HG03095 (cell line): ENCODE measurements at regions not wholly inside any gene's neighbourhood (a gene's known extent, or its start where the extent isn't known, plus 50 kb on each side); places are given as distances from the start of the nearest gene placed in this dataset.

Source experiments
- ATAC-seq: cut with Tn5 transposase; IDR thresholded peaks from one replicate; pipeline ENCODE4 v1.9.1; 2021; ENCODE audit warnings: moderate library complexity; ENCODE audit not compliant: unreplicated experiment

DNA sequence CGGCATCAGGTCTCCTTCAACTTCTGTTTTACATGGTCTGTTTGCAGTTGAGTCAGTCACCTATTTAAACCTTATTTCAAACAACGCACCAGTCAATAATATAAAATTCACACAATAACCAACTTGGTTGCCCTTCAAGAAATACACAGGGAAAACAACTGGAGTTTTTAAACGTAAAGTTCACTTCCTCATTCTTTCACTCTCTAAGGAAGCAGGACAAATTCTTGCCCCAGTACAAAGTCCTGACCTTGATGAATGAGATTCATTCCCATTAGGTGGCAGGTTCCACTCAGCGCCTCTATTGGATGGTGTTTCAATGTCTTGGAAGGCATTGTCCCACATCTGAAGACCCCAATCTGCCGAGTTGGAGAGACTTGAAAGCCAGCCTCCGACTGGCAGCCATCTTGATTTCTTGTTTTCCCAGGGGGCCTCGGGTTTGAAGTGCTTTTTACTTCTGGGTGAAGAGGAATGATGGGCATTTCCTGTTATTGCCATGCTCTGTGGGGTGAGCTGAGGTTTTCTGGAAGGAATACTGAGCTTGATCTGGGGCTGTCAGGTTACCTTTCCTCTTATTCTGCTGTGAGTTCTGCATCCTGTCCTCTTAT is 105.0 kb downstream of the ACER2 start:
- ATAC-seq, result no peak

DNA sequence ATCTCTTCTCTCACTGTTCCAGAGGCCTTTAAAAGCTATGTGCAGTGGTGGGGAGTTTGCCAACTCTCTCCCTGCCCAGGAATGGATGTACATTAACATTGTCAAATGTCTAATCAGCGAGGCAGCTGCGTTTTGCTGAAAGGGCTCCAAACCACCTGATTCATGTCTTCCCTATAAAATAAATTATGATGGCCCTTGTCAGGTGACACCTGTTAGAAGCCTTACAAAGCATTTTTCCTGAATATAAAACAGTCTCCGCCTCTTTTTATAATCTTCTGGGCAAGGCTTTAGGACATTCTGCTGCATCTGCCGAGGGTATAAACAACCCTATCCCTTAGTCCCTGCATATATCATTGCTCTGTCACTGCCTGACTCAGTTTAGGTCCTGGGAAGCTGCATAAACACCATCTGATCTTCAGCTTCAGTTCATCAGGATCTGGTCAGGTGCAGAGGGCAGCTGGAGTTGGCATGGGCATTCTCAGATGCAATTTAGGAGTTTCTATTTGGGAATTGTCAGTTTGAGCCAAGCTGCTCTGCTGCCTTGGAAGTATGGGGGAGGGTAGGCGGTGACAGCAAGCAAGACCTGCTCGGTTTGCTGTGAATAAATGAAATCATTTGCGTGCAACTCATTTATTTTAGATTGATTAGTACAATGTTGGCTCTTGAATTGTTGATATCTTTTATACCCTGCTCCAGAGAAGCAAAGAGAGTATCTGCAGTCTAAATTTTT is 103.5 kb downstream of the ACER2 start:
- no peak for ATAC-seq

- ATAC-seq, result no peak
These were observed 102.9 kb downstream of the ACER2 start for GRCh38 chr9:19511694-19512093.

DNA sequence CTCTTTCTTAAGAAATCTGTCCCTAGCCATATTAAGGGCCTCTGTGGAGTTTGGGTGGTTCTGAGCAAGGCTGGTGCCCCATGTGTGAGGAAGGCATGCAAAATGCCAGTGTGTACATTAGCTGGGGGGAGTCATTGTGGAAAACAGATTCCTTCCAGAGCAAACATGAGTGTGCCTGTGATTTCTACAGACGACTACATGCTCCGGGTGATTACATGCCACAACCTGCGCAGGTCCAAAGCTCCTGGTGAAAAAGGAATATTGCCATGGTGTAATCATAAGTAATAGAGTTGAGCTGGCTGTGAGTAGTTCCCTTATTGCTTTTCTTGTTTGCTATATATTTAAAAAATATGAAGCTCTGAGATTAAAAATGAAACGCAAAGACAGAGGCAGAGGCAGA is 102.1 kb downstream of the ACER2 start:
- ATAC-seq, result no peak
